Smooth muscle cell (in vitro differentiated cells): ENCODE measurements at regions not wholly inside any gene's neighbourhood (a gene's known extent, or its start where the extent isn't known, plus 50 kb on each side); places are given as distances from the start of the nearest gene placed in this dataset.

Experiments used
- DNase-seq: peaks from one replicate; lab custom pipeline; 2025; ENCODE audit not compliant: unreplicated experiment; lab: John Stamatoyannopoulos, UW
- H2AFZ ChIP-seq: fragments of 200-600 bp; sonication (generic); 2 replicates; pipeline ENCODE4 v1.6.0; 2016; ENCODE audit warnings: antibody characterized with exemption, low read depth, mild to moderate bottlenecking
- H3F3A ChIP-seq: fragments of 200-600 bp; sonication (generic); 2 replicates; pipeline ENCODE4 v1.6.0; 2017; ENCODE audit warnings: antibody characterized with exemption, low read depth
- H3K27ac ChIP-seq: fragments of 200-600 bp; sonication (generic); 2 replicates; pipeline ENCODE4 v1.5.1; 2016; ENCODE audit warnings: low read depth, mild to moderate bottlenecking
- H3K27me3 ChIP-seq: fragments of 200-600 bp; sonication (generic); 2 replicates; pipeline ENCODE4 v1.6.1; 2016; ENCODE audit warnings: low read depth, mild to moderate bottlenecking
- H3K36me3 ChIP-seq: fragments of 200-600 bp; sonication (generic); 2 replicates; pipeline ENCODE4 v1.5.1; 2016; ENCODE audit warnings: low read depth
- H3K4me1 ChIP-seq: fragments of 200-600 bp; sonication (generic); 2 replicates; pipeline ENCODE4 v1.5.1; 2016; ENCODE audit warnings: low read depth
- H3K4me2 ChIP-seq: fragments of 200-600 bp; sonication (generic); 2 replicates; pipeline ENCODE4 v1.6.0; 2016; ENCODE audit warnings: mild to moderate bottlenecking
- H3K4me3 ChIP-seq: fragments of 200-600 bp; sonication (generic); 2 replicates; pipeline ENCODE4 v1.5.1; 2016; ENCODE audit warnings: mild to moderate bottlenecking
- H3K79me2 ChIP-seq: fragments of 200-600 bp; sonication (generic); 2 replicates; pipeline ENCODE4 v1.6.0; 2016; ENCODE audit warnings: low read depth, mild to moderate bottlenecking
- H3K9ac ChIP-seq: fragments of 200-600 bp; sonication (generic); 2 replicates; pipeline ENCODE4 v1.6.0; 2016; ENCODE audit warnings: low read depth
- H3K9me3 ChIP-seq: fragments of 200-600 bp; sonication (generic); replicated peaks from 2 replicates; pipeline ENCODE4 v1.5.1; 2016; ENCODE audit warnings: low read depth
- H4K20me1 ChIP-seq: fragments of 200-600 bp; sonication (generic); 2 replicates; pipeline ENCODE4 v1.6.0; 2016; ENCODE audit warnings: low read depth
- CTCF ChIP-seq: fragments of 200-600 bp; sonication (generic); IDR thresholded peaks from 2 replicates; pipeline ENCODE4 v1.5.1; 2017; ENCODE audit warnings: borderline replicate concordance, mild to moderate bottlenecking, antibody characterized with exemption; ENCODE audit not compliant: insufficient read depth, poor library complexity, severe bottlenecking
- WGBS: methylation state at CpG from one replicate; pipeline ENCODE4 v1.1.7; 2016; ENCODE audit warnings: low lambda C conversion rate; 5-methylcytosine and 5-hydroxymethylcytosine counted together

DNA sequence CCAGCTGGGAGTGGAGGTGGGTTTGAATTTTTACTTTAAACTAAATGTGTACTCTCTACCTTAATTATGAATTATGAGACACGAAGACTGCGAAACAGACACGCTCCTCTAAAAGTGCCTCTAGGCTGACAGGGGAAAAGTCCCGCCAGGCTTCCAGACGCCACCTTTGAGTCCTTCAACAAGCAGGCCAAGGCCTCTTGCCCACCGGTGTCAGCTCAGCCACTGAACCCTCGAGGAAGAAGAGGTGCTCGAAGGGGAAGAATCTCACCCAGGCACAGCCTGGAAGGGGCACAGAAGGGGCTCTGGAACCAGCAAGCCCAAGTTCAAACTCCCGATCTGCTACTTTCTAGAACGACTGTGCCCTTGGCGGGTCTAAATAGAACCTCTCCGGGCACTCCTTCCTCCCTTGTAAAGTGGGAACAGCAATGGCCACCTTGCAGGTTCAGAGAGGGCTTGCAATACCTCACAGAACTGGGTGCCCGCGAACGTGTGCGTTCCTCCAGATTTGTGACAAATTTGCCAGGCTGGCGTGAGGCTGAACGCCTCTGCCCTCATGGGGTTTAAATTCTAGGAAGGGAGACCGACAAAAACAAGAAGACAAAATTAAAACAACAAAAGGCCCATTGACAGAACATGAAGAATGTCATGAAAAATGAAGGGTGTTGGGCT lies 158.5 kb upstream of the GRK3 start:
- Histone ChIP-seq H2AFZ (peak overlapping the region; percentile 86), H4K20me1 (peaks cover 25% of the 10 kb centered on the region), H3K9ac (peak overlapping the region; percentile 62), H3K4me1 (peaks cover 7% of the 10 kb centered on the region), H3K79me2 (peaks cover 10% of the 10 kb centered on the region), H3K27ac (no peak overlapping the region), H3K27me3 (no peaks in the 10 kb centered on the region), H3K9me3 (no peaks in the 10 kb centered on the region), H3K36me3 (no peaks in the 10 kb centered on the region), H3F3A (peaks cover 5% of the 10 kb centered on the region), H3K4me2 (peak overlapping the region; percentile 97), H3K4me3 (peak overlapping the region; percentile 72)
- TF ChIP-seq CTCF = no peak
- no peak for DNase-seq
- 91% methylated on average over 19 of the region's 19 CpGs for WGBS

- DNase-seq = no peak
- no peak overlapping the region for H2AFZ ChIP-seq
These were observed 157.8 kb upstream of the GRK3 start for GRCh38 chr22:25406510-25407210.

GRCh38 chr22:25407226-25407858 lies 157.1 kb upstream of the GRK3 start:
- H3K4me2 ChIP-seq = no peak overlapping the region
- H2AFZ ChIP-seq = no peak overlapping the region
- no peak overlapping the region for H3K27ac ChIP-seq
- 98% methylated on average over 11 of the region's 11 CpGs for WGBS
- DNase-seq = no peak
- H3K27me3 ChIP-seq = no peaks in the 10 kb centered on the region
- peaks cover 7% of the 10 kb centered on the region for H3K4me1 ChIP-seq
- H3K79me2 ChIP-seq = no peaks in the 10 kb centered on the region
- no peaks in the 10 kb centered on the region for H3K9me3 ChIP-seq
- H4K20me1 ChIP-seq = peaks cover 13% of the 10 kb centered on the region
- H3K36me3 ChIP-seq = no peaks in the 10 kb centered on the region
- no peak overlapping the region for H3K4me3 ChIP-seq
- H3K9ac ChIP-seq = no peak overlapping the region
- TF ChIP-seq CTCF = no peak
- H3F3A ChIP-seq = peaks cover 5% of the 10 kb centered on the region

More at GRCh38 chr22:25406510-25407210, 157.8 kb upstream of the GRK3 start:
- Histone ChIP-seq H3K9me3 (no peaks in the 10 kb centered on the region), H3K4me1 (peaks cover 7% of the 10 kb centered on the region), H3K79me2 (peaks cover 3% of the 10 kb centered on the region), H3K27me3 (no peaks in the 10 kb centered on the region), H3K9ac (no peak overlapping the region), H4K20me1 (peaks cover 20% of the 10 kb centered on the region), H3F3A (peaks cover 5% of the 10 kb centered on the region), H3K27ac (no peak overlapping the region), H3K36me3 (no peaks in the 10 kb centered on the region), H3K4me3 (no peak overlapping the region), H3K4me2 (no peak overlapping the region)
- WGBS = 89% methylated on average over 10 of the region's 10 CpGs
- TF ChIP-seq CTCF = no peak
